Loucy (cell line): ENCODE measurements at regions not wholly inside any gene's neighbourhood (a gene's known extent, or its start where the extent isn't known, plus 50 kb on each side); places are given as distances from the start of the nearest gene placed in this dataset.

Experiments used
- H2AFZ ChIP-seq: fragments of 200-600 bp; sonication (generic); 2 replicates; pipeline ENCODE4 v1.6.0; 2016; ENCODE audit warnings: antibody characterized with exemption, mild to moderate bottlenecking, low read length, moderate library complexity
- H3F3A ChIP-seq: fragments of 200-600 bp; 2 replicates; pipeline ENCODE4 v1.6.0; 2016; ENCODE audit warnings: antibody characterized with exemption, low read depth, mild to moderate bottlenecking
- H3K27me3 ChIP-seq: fragments of 200-600 bp; sonication (generic); 2 replicates; pipeline ENCODE4 v1.6.1; 2014; ENCODE audit warnings: low read length, mild to moderate bottlenecking; ENCODE audit not compliant: insufficient read depth, poor library complexity, severe bottlenecking
- H3K36me3 ChIP-seq: fragments of 200-600 bp; sonication (generic); 2 replicates; pipeline ENCODE4 v1.6.1; 2016; ENCODE audit warnings: low read length; ENCODE audit not compliant: insufficient read depth
- H3K4me1 ChIP-seq: fragments of 200-600 bp; sonication (generic); 2 replicates; pipeline ENCODE4 v1.5.1; 2014; ENCODE audit warnings: low read length, mild to moderate bottlenecking; ENCODE audit not compliant: insufficient read depth, poor library complexity, severe bottlenecking
- H3K4me2 ChIP-seq: fragments of 200-600 bp; sonication (generic); 2 replicates; pipeline ENCODE4 v1.6.0; 2014; ENCODE audit warnings: antibody characterized with exemption, low read length, low read depth, mild to moderate bottlenecking; ENCODE audit not compliant: poor library complexity, severe bottlenecking
- H3K4me3 ChIP-seq: fragments of 200-600 bp; sonication (generic); 2 replicates; pipeline ENCODE4 v1.5.1; 2014; ENCODE audit warnings: low read length, mild to moderate bottlenecking, mixed read lengths; ENCODE audit not compliant: poor library complexity, severe bottlenecking
- H3K79me2 ChIP-seq: fragments of 200-600 bp; sonication (generic); 2 replicates; pipeline ENCODE4 v1.6.1; 2014; ENCODE audit warnings: low read length; ENCODE audit not compliant: insufficient read depth
- H3K9ac ChIP-seq: fragments of 200-600 bp; sonication (generic); 2 replicates; pipeline ENCODE4 v1.6.0; 2014; ENCODE audit warnings: mild to moderate bottlenecking, low read depth, low read length, moderate library complexity; ENCODE audit not compliant: poor library complexity, severe bottlenecking
- H3K9me2 ChIP-seq: fragments of 200-600 bp; sonication (generic); replicated peaks from 2 replicates; pipeline ENCODE4 v1.6.1; 2016; ENCODE audit warnings: low read depth, low read length, mixed read lengths
- H3K9me3 ChIP-seq: fragments of 200-600 bp; sonication (generic); 2 replicates; pipeline ENCODE4 v1.6.1; 2014; ENCODE audit warnings: mild to moderate bottlenecking, antibody characterized with exemption, low read length, low read depth; ENCODE audit not compliant: insufficient read depth
- H4K20me1 ChIP-seq: fragments of 200-600 bp; sonication (generic); 2 replicates; pipeline ENCODE4 v1.6.0; 2014; ENCODE audit warnings: antibody characterized with exemption, low read length, mild to moderate bottlenecking; ENCODE audit not compliant: insufficient read depth, poor library complexity, severe bottlenecking
- EZH2phosphoT487 ChIP-seq: fragments of 200-600 bp; IDR thresholded peaks from 2 replicates; pipeline ENCODE4 v1.6.1; 2018; ENCODE audit warnings: antibody characterized with exemption, mild to moderate bottlenecking, moderate library complexity, borderline replicate concordance
- TF ChIP-seq, protein P1 (sequence below): fragments of 200-600 bp; sonication (generic); conservative IDR thresholded peaks from 2 replicates; pipeline ENCODE4 v1.5.1; 2014; ENCODE audit warnings: mild to moderate bottlenecking, antibody characterized with exemption, low read length

DNA sequence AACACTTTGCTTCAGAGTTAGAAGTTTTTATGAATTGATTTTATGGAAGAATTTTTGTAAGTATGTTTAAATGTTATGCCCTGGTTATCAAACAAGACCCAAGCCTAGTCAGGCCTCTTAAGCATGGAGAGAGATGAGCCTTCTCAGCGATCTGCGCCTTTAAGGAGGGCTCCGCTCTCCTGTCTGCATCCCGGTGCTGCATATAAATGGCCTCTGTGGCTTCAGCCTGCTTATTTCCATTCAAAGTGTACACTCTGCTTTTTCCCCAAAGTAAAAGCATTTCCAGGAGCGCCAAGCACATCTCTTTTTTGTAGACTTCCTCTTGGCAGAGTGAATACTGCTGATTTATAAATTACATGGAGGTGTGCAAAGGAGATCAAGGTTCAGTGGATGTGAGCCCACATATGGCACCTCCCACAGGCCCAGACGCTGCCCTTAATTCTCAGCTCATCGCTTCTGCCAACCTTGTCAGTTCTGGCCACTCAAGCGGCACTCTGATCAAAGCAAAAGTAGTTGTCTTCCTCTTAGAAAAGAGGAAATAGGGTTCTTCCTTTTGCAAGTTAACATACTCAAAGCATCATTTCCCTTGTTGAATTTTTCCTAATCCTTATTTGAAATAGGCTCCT lies 70.0 kb upstream of the SFMBT2 start:
- Histone ChIP-seq H3K27me3 (no peaks in the 10 kb centered on the region), H2AFZ (peak overlapping the region; percentile 2; the same call in 1 of the 2 replicates), H3K9me3 (no peaks in the 10 kb centered on the region), H3K36me3 (no peaks in the 10 kb centered on the region), H3K4me2 (no peak overlapping the region), H3K9me2 (no peaks in the 10 kb centered on the region), H3K4me1 (peaks cover 26% of the 10 kb centered on the region), H3K79me2 (no peaks in the 10 kb centered on the region), H3K4me3 (no peak overlapping the region), H3F3A (no peaks in the 10 kb centered on the region), H3K9ac (no peak overlapping the region), H4K20me1 (no peaks in the 10 kb centered on the region)
- TF ChIP-seq EZH2phosphoT487 = no peak
- TF ChIP-seq, protein P1, sequence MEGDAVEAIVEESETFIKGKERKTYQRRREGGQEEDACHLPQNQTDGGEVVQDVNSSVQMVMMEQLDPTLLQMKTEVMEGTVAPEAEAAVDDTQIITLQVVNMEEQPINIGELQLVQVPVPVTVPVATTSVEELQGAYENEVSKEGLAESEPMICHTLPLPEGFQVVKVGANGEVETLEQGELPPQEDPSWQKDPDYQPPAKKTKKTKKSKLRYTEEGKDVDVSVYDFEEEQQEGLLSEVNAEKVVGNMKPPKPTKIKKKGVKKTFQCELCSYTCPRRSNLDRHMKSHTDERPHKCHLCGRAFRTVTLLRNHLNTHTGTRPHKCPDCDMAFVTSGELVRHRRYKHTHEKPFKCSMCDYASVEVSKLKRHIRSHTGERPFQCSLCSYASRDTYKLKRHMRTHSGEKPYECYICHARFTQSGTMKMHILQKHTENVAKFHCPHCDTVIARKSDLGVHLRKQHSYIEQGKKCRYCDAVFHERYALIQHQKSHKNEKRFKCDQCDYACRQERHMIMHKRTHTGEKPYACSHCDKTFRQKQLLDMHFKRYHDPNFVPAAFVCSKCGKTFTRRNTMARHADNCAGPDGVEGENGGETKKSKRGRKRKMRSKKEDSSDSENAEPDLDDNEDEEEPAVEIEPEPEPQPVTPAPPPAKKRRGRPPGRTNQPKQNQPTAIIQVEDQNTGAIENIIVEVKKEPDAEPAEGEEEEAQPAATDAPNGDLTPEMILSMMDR = no peak

DNA sequence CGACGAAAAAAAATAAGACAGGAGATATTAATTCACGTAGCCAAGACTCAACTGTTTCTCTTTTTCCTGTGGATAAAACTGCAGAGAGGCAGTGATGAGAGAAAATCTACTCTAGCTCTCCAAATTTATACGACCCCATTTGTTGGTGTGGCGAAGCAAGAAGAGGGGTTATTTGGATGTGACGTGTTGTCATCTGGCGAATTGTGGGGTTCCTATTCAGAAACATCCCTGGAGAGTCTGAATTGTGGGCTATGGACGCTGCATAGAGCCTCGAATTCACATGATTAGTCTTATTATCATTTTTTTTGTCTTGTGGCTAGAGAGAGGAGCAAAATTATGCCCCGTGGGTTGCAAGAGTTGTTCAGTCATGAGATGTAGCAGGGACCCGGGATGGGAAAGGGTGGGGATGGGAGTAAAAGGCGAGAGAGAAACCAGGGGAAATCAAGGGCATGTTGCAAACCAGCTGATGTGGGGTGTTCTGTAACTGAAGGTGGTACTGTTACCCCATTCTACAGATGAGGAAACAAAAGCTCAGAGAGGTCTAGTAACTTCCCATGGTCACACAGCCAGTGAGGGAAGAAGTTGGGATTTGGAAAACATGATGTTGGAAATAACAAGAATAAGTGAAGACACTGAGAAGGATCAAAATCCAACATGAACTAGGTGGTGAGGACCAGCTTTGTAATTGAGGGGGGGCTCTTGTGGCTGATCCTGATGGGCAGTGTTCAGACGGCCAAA lies 69.2 kb upstream of the SFMBT2 start:
- no peaks in the 10 kb centered on the region for H3K79me2 ChIP-seq
- H3F3A ChIP-seq = no peaks in the 10 kb centered on the region
- no peak overlapping the region for H3K4me2 ChIP-seq
- peaks cover 23% of the 10 kb centered on the region for H3K4me1 ChIP-seq
- no peaks in the 10 kb centered on the region for H3K9me3 ChIP-seq
- no peaks in the 10 kb centered on the region for H3K9me2 ChIP-seq
- H2AFZ ChIP-seq = no peak overlapping the region
- TF ChIP-seq EZH2phosphoT487 = no peak
- TF ChIP-seq, protein P1 = no peak
- H3K27me3 ChIP-seq = no peaks in the 10 kb centered on the region
- no peaks in the 10 kb centered on the region for H3K36me3 ChIP-seq
- no peaks in the 10 kb centered on the region for H4K20me1 ChIP-seq
- no peak overlapping the region for H3K4me3 ChIP-seq
- no peak overlapping the region for H3K9ac ChIP-seq

DNA sequence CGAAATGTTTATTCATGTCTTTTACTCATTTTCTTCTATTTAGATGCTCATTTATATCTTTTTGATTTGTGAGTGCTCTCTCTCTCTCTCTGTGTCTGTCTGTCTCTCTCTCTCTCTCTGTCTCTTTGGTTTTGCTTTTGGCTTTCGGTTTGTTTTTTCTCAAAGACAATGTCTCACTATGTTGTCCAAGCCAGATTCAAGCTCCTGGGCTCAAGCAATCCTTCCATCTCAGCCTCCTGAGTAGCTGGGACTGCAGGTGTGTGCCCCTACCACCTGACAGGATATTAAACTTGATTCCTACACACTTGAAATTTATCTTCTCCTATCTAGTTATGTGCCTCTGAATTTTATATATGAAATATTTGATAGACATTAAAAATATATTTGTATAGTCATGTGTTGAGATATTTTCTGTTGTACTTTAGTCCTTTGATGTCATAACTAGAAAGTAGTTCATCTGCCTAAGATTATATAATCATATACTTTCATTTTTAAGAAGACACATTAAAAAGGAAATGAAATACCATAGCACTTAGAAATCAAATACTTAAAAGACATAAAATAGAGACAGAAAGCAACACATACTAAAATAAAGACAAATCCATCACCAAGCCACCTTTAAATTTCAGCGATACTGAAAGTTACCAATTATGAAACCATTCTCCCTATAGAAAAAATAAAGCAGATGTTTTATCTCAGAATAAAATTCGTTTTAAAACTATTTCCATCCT lies 68.1 kb upstream of the SFMBT2 start:
- Histone ChIP-seq H2AFZ (no peak overlapping the region), H3K4me1 (peaks cover 14% of the 10 kb centered on the region), H3K9ac (no peak overlapping the region)

More for the DNA sequence above, 68.1 kb upstream of the SFMBT2 start:
- no peaks in the 10 kb centered on the region for H3K9me2 ChIP-seq
- TF ChIP-seq EZH2phosphoT487 = no peak
- TF ChIP-seq, protein P1 = no peak
- H3K4me3 ChIP-seq = no peak overlapping the region
- no peaks in the 10 kb centered on the region for H4K20me1 ChIP-seq
- no peaks in the 10 kb centered on the region for H3F3A ChIP-seq
- H3K79me2 ChIP-seq = no peaks in the 10 kb centered on the region
- H3K4me2 ChIP-seq = no peak overlapping the region
- H3K27me3 ChIP-seq = no peaks in the 10 kb centered on the region
- H3K36me3 ChIP-seq = no peaks in the 10 kb centered on the region
- H3K9me3 ChIP-seq = no peaks in the 10 kb centered on the region
